B cell (primary cell): ENCODE measurements at regions not wholly inside any gene's neighbourhood (a gene's known extent, or its start where the extent isn't known, plus 50 kb on each side); places are given as distances from the start of the nearest gene placed in this dataset.

ENCODE experiments used
- ATAC-seq: fragments of 200-7000 bp; cut with Tn5 transposase; one replicate; pipeline ENCODE4 v1.10.0; 2021; ENCODE audit warnings: low read depth, mild to moderate bottlenecking, moderate number of reproducible peaks, moderate library complexity
- CTCF ChIA-PET: fragments of 350-600 bp; sonication (Branson Sonifier 250); formaldehyde crosslinking; loops from one replicate; lab custom pipeline; 2021; ENCODE audit warnings: antibody characterized with exemption, inconsistent platforms; lab: Charles Lee
- POLR2A ChIA-PET: fragments of 350-600 bp; sonication (Branson Sonifier 250); formaldehyde crosslinking; loops from one replicate; lab custom pipeline; 2021; ENCODE audit warnings: antibody characterized with exemption; lab: Charles Lee
- DNase-seq: peaks from one replicate; pipeline ENCODE4 v3.0.0; 2013
- H2AFZ ChIP-seq: 2 replicates; pipeline ENCODE4 v1.6.1; 2012; ENCODE audit warnings: mild to moderate bottlenecking, low read depth, low read length; ENCODE audit not compliant: insufficient read depth, poor library complexity, severe bottlenecking
- H3K27ac ChIP-seq, 2 donors: 1 replicate in 1 of 2; 2 replicates in 1 of 2; pipeline ENCODE4 v1.5.1; 2012 to 2013; ENCODE audit warnings: low read length in 2 of 2, mild to moderate bottlenecking in 2 of 2, moderate library complexity in 1 of 2
- H3K27me3 ChIP-seq, 4 experiments: fragments of 200-600 bp in 1 of 4; sonication (generic) in 1 of 4; replicated peaks in 1 of 4; 1 replicate in 2 of 4; 2 replicates in 2 of 4; pipeline versions ENCODE4 v1.6.1 to v1.7.0; 2013 to 2016; ENCODE audit warnings: low read length in 3 of 4, mild to moderate bottlenecking in 2 of 4, mixed read lengths in 1 of 4, moderate library complexity in 1 of 4; ENCODE audit not compliant: insufficient read depth in 4 of 4, control insufficient read depth in 3 of 4; ENCODE audit errors: control extremely low read depth in 1 of 4
- H3K36me3 ChIP-seq, 2 experiments: replicated peaks in 1 of 2; 1 replicate in 1 of 2; 2 replicates in 1 of 2; pipeline versions ENCODE4 v1.6.1 to v1.7.1; 2013; ENCODE audit warnings: low read length in 1 of 2; ENCODE audit not compliant: insufficient read depth in 2 of 2, control insufficient read depth in 1 of 2; ENCODE audit errors: control extremely low read depth in 1 of 2, extremely low read depth in 1 of 2
- H3K4me1 ChIP-seq, 2 donors: fragments of 200-600 bp in 1 of 2; sonication (generic) in 1 of 2; 1 replicate in 1 of 2; 2 replicates in 1 of 2; pipeline versions ENCODE4 v1.5.1 to v1.6.1; 2013 to 2017; ENCODE audit warnings: low read length in 2 of 2; ENCODE audit not compliant: control insufficient read depth in 2 of 2, insufficient read depth in 2 of 2
- H3K4me2 ChIP-seq: replicated peaks from 2 replicates; pipeline ENCODE3; 2012; ENCODE audit warnings: mild to moderate bottlenecking, low read depth, low read length; ENCODE audit not compliant: poor library complexity, severe bottlenecking
- H3K4me3 ChIP-seq, 5 experiments: fragments of 200-600 bp in 1 of 5; sonication (generic) in 1 of 5; 1 replicate in 3 of 5; 2 replicates in 2 of 5; pipeline versions ENCODE4 v1.5.1 to v1.7.0; 2011 to 2016; ENCODE audit warnings: low read length in 4 of 5, mild to moderate bottlenecking in 4 of 5, low read depth in 2 of 5, control low read depth in 1 of 5, moderate library complexity in 1 of 5; ENCODE audit not compliant: insufficient read depth in 1 of 5; ENCODE audit errors: control extremely low read depth in 1 of 5, extremely low read depth in 1 of 5
- H3K79me2 ChIP-seq: fragments of 200-600 bp; sonication (generic); one replicate; pipeline ENCODE4 v1.6.0; 2016; ENCODE audit warnings: low read length; ENCODE audit not compliant: control insufficient read depth, insufficient read depth
- H3K9ac ChIP-seq: fragments of 200-600 bp; sonication (generic); 2 replicates; pipeline ENCODE4 v1.6.1; 2017; ENCODE audit warnings: mild to moderate bottlenecking, low read length, moderate library complexity
- H3K9me3 ChIP-seq, 3 donors: one replicate each; pipeline versions ENCODE4 v1.6.1 to v1.7.1; 2013; ENCODE audit warnings: low read length in 2 of 3; ENCODE audit not compliant: control insufficient read depth in 2 of 3, insufficient read depth in 1 of 3; ENCODE audit errors: control extremely low read depth in 1 of 3
- H4K20me1 ChIP-seq: 2 replicates; pipeline ENCODE4 v1.6.0; 2012; ENCODE audit warnings: mild to moderate bottlenecking, low read length; ENCODE audit not compliant: insufficient read depth, control insufficient read depth, poor library complexity, severe bottlenecking
- H3K27ac Mint-ChIP-seq: one replicate; pipeline ENCODE4 v1.8.0; 2021; ENCODE audit warnings: mixed read lengths
- H3K27me3 Mint-ChIP-seq: one replicate; pipeline ENCODE4 v1.8.0; 2021; ENCODE audit warnings: mixed read lengths
- H3K4me1 Mint-ChIP-seq: one replicate; pipeline ENCODE4 v1.8.0; 2021; ENCODE audit warnings: mixed read lengths
- H3K4me3 Mint-ChIP-seq: one replicate; pipeline ENCODE4 v1.8.0; 2021; ENCODE audit warnings: mixed read lengths
- H3K9me3 Mint-ChIP-seq: one replicate; pipeline ENCODE4 v1.8.0; 2022; ENCODE audit warnings: mixed read lengths; ENCODE audit not compliant: insufficient read depth
- CTCF ChIP-seq: fragments of 200-600 bp; IDR thresholded peaks from one replicate; pipeline ENCODE4 v1.8.0; 2022; ENCODE audit warnings: antibody characterized with exemption, mild to moderate bottlenecking
- EZH2 ChIP-seq: IDR thresholded peaks from 2 replicates; pipeline ENCODE4 v1.6.1; 2012; ENCODE audit warnings: borderline replicate concordance, low read depth, mild to moderate bottlenecking, moderate library complexity, low read length; ENCODE audit not compliant: insufficient read depth, poor library complexity, severe bottlenecking
- WGBS: methylation state at CpG from one replicate; pipeline ENCODE4 v1.1.5; 2013; ENCODE audit warnings: missing lambda C conversion rate; ENCODE audit not compliant: insufficient coverage; 5-methylcytosine and 5-hydroxymethylcytosine counted together
- intact Hi-C: fragments of 100-400 bp; cut with micrococcal nuclease; formaldehyde crosslinking; loops from one replicate; pipeline ENCODE4 v1.10.0; 2022

GRCh38 chr10:85524001-85524666 lies 842.5 kb downstream of the GRID1 start:
- Histone ChIP-seq H3K4me3 (no peak overlapping the region), H3K36me3 (no peaks in the 10 kb centered on the region), H3K27ac (no peak overlapping the region), H2AFZ (no peak overlapping the region), H3K9ac (no peak overlapping the region), H3K79me2 (no peaks in the 10 kb centered on the region), H3K4me1 (no peaks in the 10 kb centered on the region), H3K4me2 (no peak overlapping the region), H3K9me3 (peaks cover 0 to 3% (median 0%) of the 10 kb centered on the region in 3 donors), H3K27me3 (no peaks in the 10 kb centered on the region), H4K20me1 (no peaks in the 10 kb centered on the region)
- H3K4me1 Mint-ChIP-seq, result no peaks in the 10 kb centered on the region
- whole genome bisulfite sequencing, result 91% methylated on average over 5 of the region's 5 CpGs
- TF ChIP-seq CTCF (no peak), EZH2 (no peak)
- H3K27ac Mint-ChIP-seq, result no peak overlapping the region
- ATAC-seq (no peak), DNase-seq (no peak)
- CTCF ChIA-PET, result no interaction called here
- H3K4me3 Mint-ChIP-seq, result no peak overlapping the region
- no peaks in the 10 kb centered on the region for H3K9me3 Mint-ChIP-seq
- POLR2A ChIA-PET, result no interaction called here
- H3K27me3 Mint-ChIP-seq, result peaks cover 4% of the 10 kb centered on the region
- intact Hi-C loops, result no loop called here

- intact Hi-C loops, result no loop called here
- Histone ChIP-seq H3K27me3 (no peaks in the 10 kb centered on the region), H3K9ac (no peak overlapping the region), H3K9me3 (peaks cover 0 to 3% (median 0%) of the 10 kb centered on the region in 3 donors), H3K4me1 (no peaks in the 10 kb centered on the region), H3K27ac (no peak overlapping the region), H3K4me2 (no peak overlapping the region), H3K79me2 (no peaks in the 10 kb centered on the region), H2AFZ (no peak overlapping the region), H3K4me3 (no peak overlapping the region), H3K36me3 (no peaks in the 10 kb centered on the region), H4K20me1 (no peaks in the 10 kb centered on the region)
- ChIA-PET CTCF (no interaction called here), POLR2A (no interaction called here)
- no peak for TF ChIP-seq CTCF
- Mint-ChIP-seq H3K27me3 (peaks cover 4% of the 10 kb centered on the region), H3K4me1 (no peaks in the 10 kb centered on the region), H3K9me3 (no peaks in the 10 kb centered on the region), H3K27ac (no peak overlapping the region), H3K4me3 (no peak overlapping the region)
- no peak for DNase-seq
- 46% methylated on average over 3 of the region's 3 CpGs for WGBS
- ATAC-seq, result no peak
These were observed 838.8 kb downstream of the GRID1 start for GRCh38 chr10:85527616-85528317.
